ENCODE measurements at regions not wholly inside any gene's neighbourhood (a gene's known extent, or its start where the extent isn't known, plus 50 kb on each side); places are given as distances from the start of the nearest gene placed in this dataset.

DNA sequence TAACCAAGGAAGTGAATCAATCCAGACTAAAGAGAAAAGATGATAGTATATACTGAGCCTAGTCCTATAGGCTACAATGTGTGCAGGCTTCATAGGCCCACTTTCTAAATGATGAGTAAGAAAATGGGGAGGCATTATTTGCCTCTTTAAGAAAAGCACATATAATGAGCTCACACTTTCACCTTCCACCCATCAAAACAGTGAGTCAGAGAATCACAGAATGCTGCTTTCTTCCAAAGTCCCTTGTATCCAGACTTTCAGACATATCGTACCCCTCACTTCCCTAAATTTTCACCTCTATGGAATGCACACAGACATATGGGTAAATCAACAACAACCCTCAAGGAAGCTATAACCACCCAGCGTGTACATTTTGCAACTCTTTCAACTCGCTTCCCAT lies 286.4 kb upstream of the PRKD1 start:
- Mint-ChIP-seq H3K36me3 (ENCODE audit: low read depth) (no peaks in the 10 kb centered on the region), H3K27me3 (ENCODE audit: insufficient read depth, low read depth, poor library complexity) (no peaks in the 10 kb centered on the region), H3K4me1 (no peaks in the 10 kb centered on the region), H3K27ac (no peak overlapping the region), H3K9me3 (no peaks in the 10 kb centered on the region), H3K4me3 (no peak overlapping the region)
- Histone ChIP-seq H3K79me2 (replicated peaks; ENCODE audit: insufficient read depth) (no peaks in the 10 kb centered on the region), H3K27me3 (ENCODE audit: insufficient read depth) (no peaks in the 10 kb centered on the region), H2AFZ (no peak overlapping the region), H3F3A (replicated peaks; ENCODE audit: low read depth) (no peaks in the 10 kb centered on the region), H3K4me2 (no peak overlapping the region), H3K4me1 (ENCODE audit: insufficient read depth) (no peaks in the 10 kb centered on the region), H3K4me3 (no peak overlapping the region), H3K9me2 (ENCODE audit: insufficient read depth) (no peaks in the 10 kb centered on the region), H4K20me1 (replicated peaks; ENCODE audit: insufficient read depth) (no peaks in the 10 kb centered on the region), H3K27ac (ENCODE audit: low read depth) (no peak overlapping the region), H3K36me3 (ENCODE audit: insufficient read depth) (no peaks in the 10 kb centered on the region)
- TF ChIP-seq EZH2phosphoT487 (IDR thresholded peaks at IDR 0.05; ENCODE audit: unreplicated experiment) (no peak), CREB1 (CRISPR knock-in tag; IDR thresholded peaks at IDR 0.05; ENCODE audit: low read depth) (no peak), NANOG (IDR thresholded peaks at IDR 0.05; ENCODE audit: borderline replicate concordance) (no peak), ZNF114 (CRISPR knock-in tag; IDR thresholded peaks at IDR 0.05) (no peak), JUNB (IDR thresholded peaks at IDR 0.05; ENCODE audit: unreplicated experiment) (no peak), EZH2 (IDR thresholded peaks at IDR 0.05; ENCODE audit: low read depth, unreplicated experiment) (no peak), ZNF331 (CRISPR knock-in tag; IDR thresholded peaks at IDR 0.05; ENCODE audit: low read depth) (no peak), POLR2AphosphoS5 (IDR thresholded peaks at IDR 0.05; ENCODE audit: low read depth) (no peak), STAT1 (IDR thresholded peaks at IDR 0.05; ENCODE audit: unreplicated experiment) (no peak)
- TF ChIP-seq, protein P1, sequence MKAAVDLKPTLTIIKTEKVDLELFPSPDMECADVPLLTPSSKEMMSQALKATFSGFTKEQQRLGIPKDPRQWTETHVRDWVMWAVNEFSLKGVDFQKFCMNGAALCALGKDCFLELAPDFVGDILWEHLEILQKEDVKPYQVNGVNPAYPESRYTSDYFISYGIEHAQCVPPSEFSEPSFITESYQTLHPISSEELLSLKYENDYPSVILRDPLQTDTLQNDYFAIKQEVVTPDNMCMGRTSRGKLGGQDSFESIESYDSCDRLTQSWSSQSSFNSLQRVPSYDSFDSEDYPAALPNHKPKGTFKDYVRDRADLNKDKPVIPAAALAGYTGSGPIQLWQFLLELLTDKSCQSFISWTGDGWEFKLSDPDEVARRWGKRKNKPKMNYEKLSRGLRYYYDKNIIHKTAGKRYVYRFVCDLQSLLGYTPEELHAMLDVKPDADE (IDR thresholded peaks at IDR 0.05) = no peak
- TF ChIP-seq, protein P2, sequence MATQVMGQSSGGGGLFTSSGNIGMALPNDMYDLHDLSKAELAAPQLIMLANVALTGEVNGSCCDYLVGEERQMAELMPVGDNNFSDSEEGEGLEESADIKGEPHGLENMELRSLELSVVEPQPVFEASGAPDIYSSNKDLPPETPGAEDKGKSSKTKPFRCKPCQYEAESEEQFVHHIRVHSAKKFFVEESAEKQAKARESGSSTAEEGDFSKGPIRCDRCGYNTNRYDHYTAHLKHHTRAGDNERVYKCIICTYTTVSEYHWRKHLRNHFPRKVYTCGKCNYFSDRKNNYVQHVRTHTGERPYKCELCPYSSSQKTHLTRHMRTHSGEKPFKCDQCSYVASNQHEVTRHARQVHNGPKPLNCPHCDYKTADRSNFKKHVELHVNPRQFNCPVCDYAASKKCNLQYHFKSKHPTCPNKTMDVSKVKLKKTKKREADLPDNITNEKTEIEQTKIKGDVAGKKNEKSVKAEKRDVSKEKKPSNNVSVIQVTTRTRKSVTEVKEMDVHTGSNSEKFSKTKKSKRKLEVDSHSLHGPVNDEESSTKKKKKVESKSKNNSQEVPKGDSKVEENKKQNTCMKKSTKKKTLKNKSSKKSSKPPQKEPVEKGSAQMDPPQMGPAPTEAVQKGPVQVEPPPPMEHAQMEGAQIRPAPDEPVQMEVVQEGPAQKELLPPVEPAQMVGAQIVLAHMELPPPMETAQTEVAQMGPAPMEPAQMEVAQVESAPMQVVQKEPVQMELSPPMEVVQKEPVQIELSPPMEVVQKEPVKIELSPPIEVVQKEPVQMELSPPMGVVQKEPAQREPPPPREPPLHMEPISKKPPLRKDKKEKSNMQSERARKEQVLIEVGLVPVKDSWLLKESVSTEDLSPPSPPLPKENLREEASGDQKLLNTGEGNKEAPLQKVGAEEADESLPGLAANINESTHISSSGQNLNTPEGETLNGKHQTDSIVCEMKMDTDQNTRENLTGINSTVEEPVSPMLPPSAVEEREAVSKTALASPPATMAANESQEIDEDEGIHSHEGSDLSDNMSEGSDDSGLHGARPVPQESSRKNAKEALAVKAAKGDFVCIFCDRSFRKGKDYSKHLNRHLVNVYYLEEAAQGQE (IDR thresholded peaks at IDR 0.05; ENCODE audit: unreplicated experiment) = no peak
- TF ChIP-seq, protein P3, sequence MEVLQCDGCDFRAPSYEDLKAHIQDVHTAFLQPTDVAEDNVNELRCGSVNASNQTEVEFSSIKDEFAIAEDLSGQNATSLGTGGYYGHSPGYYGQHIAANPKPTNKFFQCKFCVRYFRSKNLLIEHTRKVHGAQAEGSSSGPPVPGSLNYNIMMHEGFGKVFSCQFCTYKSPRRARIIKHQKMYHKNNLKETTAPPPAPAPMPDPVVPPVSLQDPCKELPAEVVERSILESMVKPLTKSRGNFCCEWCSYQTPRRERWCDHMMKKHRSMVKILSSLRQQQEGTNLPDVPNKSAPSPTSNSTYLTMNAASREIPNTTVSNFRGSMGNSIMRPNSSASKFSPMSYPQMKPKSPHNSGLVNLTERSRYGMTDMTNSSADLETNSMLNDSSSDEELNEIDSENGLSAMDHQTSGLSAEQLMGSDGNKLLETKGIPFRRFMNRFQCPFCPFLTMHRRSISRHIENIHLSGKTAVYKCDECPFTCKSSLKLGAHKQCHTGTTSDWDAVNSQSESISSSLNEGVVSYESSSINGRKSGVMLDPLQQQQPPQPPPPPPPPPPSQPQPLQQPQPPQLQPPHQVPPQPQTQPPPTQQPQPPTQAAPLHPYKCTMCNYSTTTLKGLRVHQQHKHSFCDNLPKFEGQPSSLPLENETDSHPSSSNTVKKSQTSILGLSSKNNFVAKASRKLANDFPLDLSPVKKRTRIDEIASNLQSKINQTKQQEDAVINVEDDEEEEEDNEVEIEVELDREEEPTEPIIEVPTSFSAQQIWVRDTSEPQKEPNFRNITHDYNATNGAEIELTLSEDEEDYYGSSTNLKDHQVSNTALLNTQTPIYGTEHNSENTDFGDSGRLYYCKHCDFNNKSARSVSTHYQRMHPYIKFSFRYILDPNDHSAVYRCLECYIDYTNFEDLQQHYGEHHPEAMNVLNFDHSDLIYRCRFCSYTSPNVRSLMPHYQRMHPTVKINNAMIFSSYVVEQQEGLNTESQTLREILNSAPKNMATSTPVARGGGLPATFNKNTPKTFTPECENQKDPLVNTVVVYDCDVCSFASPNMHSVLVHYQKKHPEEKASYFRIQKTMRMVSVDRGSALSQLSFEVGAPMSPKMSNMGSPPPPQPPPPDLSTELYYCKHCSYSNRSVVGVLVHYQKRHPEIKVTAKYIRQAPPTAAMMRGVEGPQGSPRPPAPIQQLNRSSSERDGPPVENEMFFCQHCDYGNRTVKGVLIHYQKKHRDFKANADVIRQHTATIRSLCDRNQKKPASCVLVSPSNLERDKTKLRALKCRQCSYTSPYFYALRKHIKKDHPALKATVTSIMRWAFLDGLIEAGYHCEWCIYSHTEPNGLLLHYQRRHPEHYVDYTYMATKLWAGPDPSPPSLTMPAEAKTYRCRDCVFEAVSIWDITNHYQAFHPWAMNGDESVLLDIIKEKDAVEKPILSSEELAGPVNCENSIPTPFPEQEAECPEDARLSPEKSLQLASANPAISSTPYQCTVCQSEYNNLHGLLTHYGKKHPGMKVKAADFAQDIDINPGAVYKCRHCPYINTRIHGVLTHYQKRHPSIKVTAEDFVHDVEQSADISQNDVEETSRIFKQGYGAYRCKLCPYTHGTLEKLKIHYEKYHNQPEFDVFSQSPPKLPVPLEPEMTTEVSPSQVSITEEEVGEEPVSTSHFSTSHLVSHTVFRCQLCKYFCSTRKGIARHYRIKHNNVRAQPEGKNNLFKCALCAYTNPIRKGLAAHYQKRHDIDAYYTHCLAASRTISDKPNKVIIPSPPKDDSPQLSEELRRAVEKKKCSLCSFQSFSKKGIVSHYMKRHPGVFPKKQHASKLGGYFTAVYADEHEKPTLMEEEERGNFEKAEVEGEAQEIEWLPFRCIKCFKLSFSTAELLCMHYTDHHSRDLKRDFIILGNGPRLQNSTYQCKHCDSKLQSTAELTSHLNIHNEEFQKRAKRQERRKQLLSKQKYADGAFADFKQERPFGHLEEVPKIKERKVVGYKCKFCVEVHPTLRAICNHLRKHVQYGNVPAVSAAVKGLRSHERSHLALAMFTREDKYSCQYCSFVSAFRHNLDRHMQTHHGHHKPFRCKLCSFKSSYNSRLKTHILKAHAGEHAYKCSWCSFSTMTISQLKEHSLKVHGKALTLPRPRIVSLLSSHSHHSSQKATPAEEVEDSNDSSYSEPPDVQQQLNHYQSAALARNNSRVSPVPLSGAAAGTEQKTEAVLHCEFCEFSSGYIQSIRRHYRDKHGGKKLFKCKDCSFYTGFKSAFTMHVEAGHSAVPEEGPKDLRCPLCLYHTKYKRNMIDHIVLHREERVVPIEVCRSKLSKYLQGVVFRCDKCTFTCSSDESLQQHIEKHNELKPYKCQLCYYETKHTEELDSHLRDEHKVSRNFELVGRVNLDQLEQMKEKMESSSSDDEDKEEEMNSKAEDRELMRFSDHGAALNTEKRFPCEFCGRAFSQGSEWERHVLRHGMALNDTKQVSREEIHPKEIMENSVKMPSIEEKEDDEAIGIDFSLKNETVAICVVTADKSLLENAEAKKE (CRISPR knock-in tag; IDR thresholded peaks at IDR 0.05) = no peak
- TF ChIP-seq, protein P4, sequence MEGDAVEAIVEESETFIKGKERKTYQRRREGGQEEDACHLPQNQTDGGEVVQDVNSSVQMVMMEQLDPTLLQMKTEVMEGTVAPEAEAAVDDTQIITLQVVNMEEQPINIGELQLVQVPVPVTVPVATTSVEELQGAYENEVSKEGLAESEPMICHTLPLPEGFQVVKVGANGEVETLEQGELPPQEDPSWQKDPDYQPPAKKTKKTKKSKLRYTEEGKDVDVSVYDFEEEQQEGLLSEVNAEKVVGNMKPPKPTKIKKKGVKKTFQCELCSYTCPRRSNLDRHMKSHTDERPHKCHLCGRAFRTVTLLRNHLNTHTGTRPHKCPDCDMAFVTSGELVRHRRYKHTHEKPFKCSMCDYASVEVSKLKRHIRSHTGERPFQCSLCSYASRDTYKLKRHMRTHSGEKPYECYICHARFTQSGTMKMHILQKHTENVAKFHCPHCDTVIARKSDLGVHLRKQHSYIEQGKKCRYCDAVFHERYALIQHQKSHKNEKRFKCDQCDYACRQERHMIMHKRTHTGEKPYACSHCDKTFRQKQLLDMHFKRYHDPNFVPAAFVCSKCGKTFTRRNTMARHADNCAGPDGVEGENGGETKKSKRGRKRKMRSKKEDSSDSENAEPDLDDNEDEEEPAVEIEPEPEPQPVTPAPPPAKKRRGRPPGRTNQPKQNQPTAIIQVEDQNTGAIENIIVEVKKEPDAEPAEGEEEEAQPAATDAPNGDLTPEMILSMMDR (conservative IDR thresholded peaks at IDR 0.05; ENCODE audit: low read depth in 2 of 2) = no peak
- no peak for ATAC-seq
- DNase-seq (ENCODE audit: low spot score) = no peak

Measured in GM23338 (cell line).